ENCODE measurements at regions not wholly inside any gene's neighbourhood (a gene's known extent, or its start where the extent isn't known, plus 50 kb on each side); places are given as distances from the start of the nearest gene placed in this dataset.

GRCh38 chr11:130995266-130995665 lies 79.0 kb upstream of the SNX19 start:
- no peaks in the 10 kb centered on the region for H3K4me1 Mint-ChIP-seq (ENCODE audit: low read depth, unreplicated experiment)
- no peak overlapping the region for H3K4me3 Mint-ChIP-seq (ENCODE audit: unreplicated experiment)
- no peaks in the 10 kb centered on the region for H3K36me3 Mint-ChIP-seq (ENCODE audit: unreplicated experiment)
- TF ChIP-seq CTCF (IDR thresholded peaks at IDR 0.05; ENCODE audit: partially characterized antibody, unreplicated experiment), result no peak
- DNase-seq, result no peak
- no peak overlapping the region for H3K27ac Mint-ChIP-seq (ENCODE audit: unreplicated experiment)
- no peaks in the 10 kb centered on the region for H3K27me3 Mint-ChIP-seq (ENCODE audit: unreplicated experiment)
- H3K9me3 Mint-ChIP-seq (ENCODE audit: unreplicated experiment), result no peaks in the 10 kb centered on the region

GRCh38 chr11:130997278-130997677 lies 81.0 kb upstream of the SNX19 start:
- H3K4me3 Mint-ChIP-seq (ENCODE audit: unreplicated experiment), result no peak overlapping the region
- H3K36me3 Mint-ChIP-seq (ENCODE audit: unreplicated experiment), result no peaks in the 10 kb centered on the region
- TF ChIP-seq CTCF (IDR thresholded peaks at IDR 0.05; ENCODE audit: partially characterized antibody, unreplicated experiment), result no peak
- H3K27me3 Mint-ChIP-seq (ENCODE audit: unreplicated experiment), result no peaks in the 10 kb centered on the region
- peaks cover 1% of the 10 kb centered on the region for H3K9me3 Mint-ChIP-seq (ENCODE audit: unreplicated experiment)
- no peak overlapping the region for H3K27ac Mint-ChIP-seq (ENCODE audit: unreplicated experiment)
- no peak for DNase-seq
- no peaks in the 10 kb centered on the region for H3K4me1 Mint-ChIP-seq (ENCODE audit: low read depth, unreplicated experiment)

- Mint-ChIP-seq H3K4me3 (ENCODE audit: unreplicated experiment) (no peak overlapping the region), H3K4me1 (ENCODE audit: low read depth, unreplicated experiment) (no peaks in the 10 kb centered on the region), H3K27ac (ENCODE audit: unreplicated experiment) (no peak overlapping the region), H3K9me3 (ENCODE audit: unreplicated experiment) (peaks cover 1% of the 10 kb centered on the region), H3K36me3 (ENCODE audit: unreplicated experiment) (no peaks in the 10 kb centered on the region), H3K27me3 (ENCODE audit: unreplicated experiment) (no peaks in the 10 kb centered on the region)
- DNase-seq, result no peak
- no peak for TF ChIP-seq CTCF (IDR thresholded peaks at IDR 0.05; ENCODE audit: partially characterized antibody, unreplicated experiment)
Measured at GRCh38 chr11:130999086-130999485, 82.8 kb upstream of the SNX19 start.

GRCh38 chr11:130999992-131000770 lies 83.9 kb upstream of the SNX19 start:
- no peaks in the 10 kb centered on the region for H3K36me3 Mint-ChIP-seq (ENCODE audit: unreplicated experiment)
- no peak overlapping the region for H3K27ac Mint-ChIP-seq (ENCODE audit: unreplicated experiment)
- TF ChIP-seq CTCF (IDR thresholded peaks at IDR 0.05; ENCODE audit: partially characterized antibody, unreplicated experiment), result no peak
- no peak overlapping the region for H3K4me3 Mint-ChIP-seq (ENCODE audit: unreplicated experiment)
- no peaks in the 10 kb centered on the region for H3K4me1 Mint-ChIP-seq (ENCODE audit: low read depth, unreplicated experiment)
- peaks cover 1% of the 10 kb centered on the region for H3K9me3 Mint-ChIP-seq (ENCODE audit: unreplicated experiment)
- H3K27me3 Mint-ChIP-seq (ENCODE audit: unreplicated experiment), result no peaks in the 10 kb centered on the region
- DNase-seq, result no peak

GRCh38 chr11:131002145-131002544 lies 85.9 kb upstream of the SNX19 start:
- H3K4me1 Mint-ChIP-seq (ENCODE audit: low read depth, unreplicated experiment), result no peaks in the 10 kb centered on the region
- H3K4me3 Mint-ChIP-seq (ENCODE audit: unreplicated experiment), result no peak overlapping the region
- H3K27me3 Mint-ChIP-seq (ENCODE audit: unreplicated experiment), result no peaks in the 10 kb centered on the region
- DNase-seq, result no peak
- no peak for TF ChIP-seq CTCF (IDR thresholded peaks at IDR 0.05; ENCODE audit: partially characterized antibody, unreplicated experiment)
- peaks cover 1% of the 10 kb centered on the region for H3K9me3 Mint-ChIP-seq (ENCODE audit: unreplicated experiment)
- no peak overlapping the region for H3K27ac Mint-ChIP-seq (ENCODE audit: unreplicated experiment)
- H3K36me3 Mint-ChIP-seq (ENCODE audit: unreplicated experiment), result no peaks in the 10 kb centered on the region

Data from glutamatergic neuron (in vitro differentiated cells).